SK-N-SH treated with all-trans-retinoic acid at 6 μM for 48 hours (cell line): ENCODE measurements at regions not wholly inside any gene's neighbourhood (a gene's known extent, or its start where the extent isn't known, plus 50 kb on each side); places are given as distances from the start of the nearest gene placed in this dataset.

Experiments
- ATAC-seq: fragments of 200-7000 bp; cut with Tn5 transposase; 3 replicates; pipeline ENCODE4 v1.9.1; 2020; ENCODE audit warnings: mild to moderate bottlenecking, moderate library complexity
- ARNTL ChIP-seq: fragments of 450-650 bp; formaldehyde crosslinking; IDR thresholded peaks from 2 replicates; pipeline ENCODE4 v1.5.0; 2020; ENCODE audit warnings: low read depth, mild to moderate bottlenecking, moderate library complexity, borderline replicate concordance
- CREB5 ChIP-seq: fragments of 250-450 bp; sonication (Bioruptor Pico); IDR thresholded peaks from 2 replicates; pipeline ENCODE4 v1.5.1; 2020; ENCODE audit warnings: low read depth, mild to moderate bottlenecking, moderate library complexity
- CSDC2 ChIP-seq: fragments of 250-450 bp; sonication (Bioruptor Pico); IDR thresholded peaks from 2 replicates; pipeline ENCODE4 v1.5.0; 2020; ENCODE audit warnings: mild to moderate bottlenecking, moderate library complexity
- CSRNP3 ChIP-seq: fragments of 250-450 bp; sonication (Bioruptor Pico); IDR thresholded peaks from 2 replicates; pipeline ENCODE4 v1.5.1; 2021; ENCODE audit warnings: mild to moderate bottlenecking, moderate library complexity
- ESRRG ChIP-seq: fragments of 250-450 bp; sonication (Bioruptor Pico); IDR thresholded peaks from 2 replicates; pipeline ENCODE4 v1.6.1; 2021; ENCODE audit warnings: mild to moderate bottlenecking
- ISL1 ChIP-seq: fragments of 250-450 bp; sonication (Bioruptor Pico); IDR thresholded peaks from 2 replicates; pipeline ENCODE4 v2.1.2; 2022; ENCODE audit warnings: mild to moderate bottlenecking, moderate library complexity
- OSR1 ChIP-seq: fragments of 250-450 bp; sonication (Bioruptor Pico); IDR thresholded peaks from 2 replicates; pipeline ENCODE4 v1.8.0; 2022; ENCODE audit warnings: moderate library complexity, mild to moderate bottlenecking, inconsistent platforms
- POU6F1 ChIP-seq: fragments of 250-450 bp; sonication (Bioruptor Pico); IDR thresholded peaks from 2 replicates; pipeline ENCODE4 v1.8.0; 2021; ENCODE audit warnings: low read depth, mild to moderate bottlenecking, moderate library complexity, borderline replicate concordance
- PPARA ChIP-seq: fragments of 250-450 bp; sonication (Bioruptor Pico); IDR thresholded peaks from 2 replicates; pipeline ENCODE4 v1.5.0; 2020; ENCODE audit warnings: mild to moderate bottlenecking, borderline replicate concordance
- RARB ChIP-seq: fragments of 250-450 bp; sonication (Bioruptor Pico); IDR thresholded peaks from 2 replicates; pipeline ENCODE4 v1.8.0; 2021; ENCODE audit warnings: mild to moderate bottlenecking, moderate library complexity
- SNAI2 ChIP-seq: fragments of 250-450 bp; sonication (Bioruptor Pico); IDR thresholded peaks from 2 replicates; pipeline ENCODE4 v1.5.0; 2020; ENCODE audit warnings: mild to moderate bottlenecking, moderate library complexity
- TCF4 ChIP-seq: fragments of 250-450 bp; sonication (Bioruptor Pico); IDR thresholded peaks from 2 replicates; pipeline ENCODE4 v1.8.0; 2021; ENCODE audit warnings: mild to moderate bottlenecking, moderate library complexity, borderline replicate concordance
- TSHZ2 ChIP-seq: fragments of 250-450 bp; sonication (Bioruptor Pico); IDR thresholded peaks from 2 replicates; pipeline ENCODE4 v1.5.0; 2020; ENCODE audit warnings: mild to moderate bottlenecking, moderate library complexity
- ZC3H10 ChIP-seq: fragments of 250-450 bp; sonication (Bioruptor Pico); IDR thresholded peaks from 2 replicates; pipeline ENCODE4 v1.5.1; 2021; ENCODE audit warnings: mild to moderate bottlenecking, moderate library complexity
- ZFP3 ChIP-seq: fragments of 250-450 bp; sonication (Bioruptor Pico); IDR thresholded peaks from 2 replicates; pipeline ENCODE4 v1.5.0; 2020; ENCODE audit warnings: mild to moderate bottlenecking, moderate library complexity
- ZFP30 ChIP-seq: fragments of 450-650 bp; formaldehyde crosslinking; IDR thresholded peaks from 2 replicates; pipeline ENCODE4 v1.5.0; 2022; ENCODE audit warnings: mild to moderate bottlenecking, moderate library complexity
- ZNF565 ChIP-seq: fragments of 450-650 bp; formaldehyde crosslinking; conservative IDR thresholded peaks from 2 replicates; pipeline ENCODE4 v1.5.0; 2020; ENCODE audit warnings: low read depth, mild to moderate bottlenecking, moderate library complexity
- ZNF8 ChIP-seq: fragments of 450-650 bp; formaldehyde crosslinking; IDR thresholded peaks from 2 replicates; pipeline ENCODE4 v1.5.0; 2020; ENCODE audit warnings: mild to moderate bottlenecking, moderate library complexity

GRCh38 chr16:10242097-10242496 is 59.9 kb upstream of the GRIN2A start (continued):
- TF ChIP-seq PPARA (no peak), ISL1 (CRISPR knock-in tag) (no peak)

- TF ChIP-seq ZNF8 (CRISPR knock-in tag): no peak
- no peak for TF ChIP-seq ZC3H10 (CRISPR knock-in tag)
- no peak for TF ChIP-seq ZFP30 (CRISPR knock-in tag)
- TF ChIP-seq ESRRG (CRISPR knock-in tag): no peak
- TF ChIP-seq TSHZ2: no peak
- no peak for TF ChIP-seq PPARA
- no peak for TF ChIP-seq CSDC2
- TF ChIP-seq ISL1 (CRISPR knock-in tag): no peak
- TF ChIP-seq TCF4 (CRISPR knock-in tag): no peak
- no peak for TF ChIP-seq POU6F1
- no peak for ATAC-seq
Observed at GRCh38 chr16:10242916-10243315, 60.7 kb upstream of the GRIN2A start.

- no peak for ATAC-seq
- TF ChIP-seq ARNTL (CRISPR knock-in tag): no peak
- TF ChIP-seq PPARA: no peak
- TF ChIP-seq TSHZ2: no peak
- no peak for TF ChIP-seq ZNF8 (CRISPR knock-in tag)
Observed at GRCh38 chr16:10245002-10245401, 62.8 kb upstream of the GRIN2A start.

- ATAC-seq: no peak
- TF ChIP-seq CREB5 (CRISPR knock-in tag): no peak
- TF ChIP-seq CSDC2: no peak
- no peak for TF ChIP-seq ZFP3 (CRISPR knock-in tag)
- no peak for TF ChIP-seq ZC3H10 (CRISPR knock-in tag)
Observed at GRCh38 chr16:10250137-10250828, 68.1 kb upstream of the GRIN2A start.

- TF ChIP-seq ZFP3 (CRISPR knock-in tag) (no peak), ZFP30 (CRISPR knock-in tag) (no peak), SNAI2 (CRISPR knock-in tag) (no peak), PPARA (no peak), ZC3H10 (CRISPR knock-in tag) (no peak), CSRNP3 (no peak), ESRRG (CRISPR knock-in tag) (no peak), TCF4 (CRISPR knock-in tag) (no peak), CSDC2 (no peak), RARB (CRISPR knock-in tag) (no peak), ZNF565 (CRISPR knock-in tag) (no peak), OSR1 (no peak)
- no peak for ATAC-seq
Observed at GRCh38 chr16:10252155-10252554, 69.9 kb upstream of the GRIN2A start.
